Epithelial cell of prostate (primary cell): ENCODE measurements at regions not wholly inside any gene's neighbourhood (a gene's known extent, or its start where the extent isn't known, plus 50 kb on each side); places are given as distances from the start of the nearest gene placed in this dataset.

Experiments used
- DNase-seq: peaks from one replicate; pipeline ENCODE4 v3.0.0-alpha.2; 2011; ENCODE audit warnings: low read depth, low spot score
- H3K27ac ChIP-seq: fragments of 450-650 bp; 2 replicates; pipeline ENCODE4 v1.5.1; 2017; ENCODE audit warnings: mild to moderate bottlenecking

- no peak for DNase-seq
- H3K27ac ChIP-seq = peak overlapping the region; percentile 66
Observed at GRCh38 chr3:126267169-126267975, 87.0 kb upstream of the ALDH1L1 start.

GRCh38 chr3:126266850-126267168 is 86.4 kb upstream of the ALDH1L1 start:
- no peak for DNase-seq
- peak overlapping the region; percentile 66 for H3K27ac ChIP-seq

GRCh38 chr3:126266291-126266840 is 86.0 kb upstream of the ALDH1L1 start:
- no peak overlapping the region for H3K27ac ChIP-seq
- DNase-seq = no peak

- H3K27ac ChIP-seq = peak overlapping the region; percentile 8
- no peak for DNase-seq
Observed at GRCh38 chr3:126264952-126265351, 84.6 kb upstream of the ALDH1L1 start.

GRCh38 chr3:126264381-126264780 is 84.0 kb upstream of the ALDH1L1 start:
- no peak for DNase-seq
- no peak overlapping the region for H3K27ac ChIP-seq

- DNase-seq = no peak
- H3K27ac ChIP-seq = no peak overlapping the region
Observed at GRCh38 chr3:126263971-126264370, 83.6 kb upstream of the ALDH1L1 start.

- no peak overlapping the region for H3K27ac ChIP-seq
- no peak for DNase-seq
Observed at GRCh38 chr3:126263539-126263938, 83.2 kb upstream of the ALDH1L1 start.

GRCh38 chr3:126262227-126262626 is 81.8 kb upstream of the ALDH1L1 start:
- DNase-seq = no peak

GRCh38 chr3:126261037-126261436 is 80.7 kb upstream of the ALDH1L1 start:
- H3K27ac ChIP-seq = no peak overlapping the region
- DNase-seq = no peak

More at GRCh38 chr3:126262227-126262626, 81.8 kb upstream of the ALDH1L1 start:
- no peak overlapping the region for H3K27ac ChIP-seq

- DNase-seq = no peak
- H3K27ac ChIP-seq = no peak overlapping the region
Observed at GRCh38 chr3:126259411-126260391, 79.3 kb upstream of the ALDH1L1 start.

- no peak for DNase-seq
- H3K27ac ChIP-seq = no peak overlapping the region
Observed at GRCh38 chr3:126258670-126259069, 78.3 kb upstream of the ALDH1L1 start.

GRCh38 chr3:126257984-126258383 is 77.6 kb upstream of the ALDH1L1 start:
- DNase-seq = no peak

GRCh38 chr3:126257174-126257573 is 76.8 kb upstream of the ALDH1L1 start:
- H3K27ac ChIP-seq = no peak overlapping the region
- no peak for DNase-seq

More at GRCh38 chr3:126257984-126258383, 77.6 kb upstream of the ALDH1L1 start:
- H3K27ac ChIP-seq = no peak overlapping the region

- no peak for DNase-seq
- no peak overlapping the region for H3K27ac ChIP-seq
Observed at GRCh38 chr3:126256251-126256650, 75.9 kb upstream of the ALDH1L1 start.

GRCh38 chr3:126253072-126253471 is 72.7 kb upstream of the ALDH1L1 start:
- no peak overlapping the region for H3K27ac ChIP-seq
- no peak for DNase-seq

- H3K27ac ChIP-seq = no peak overlapping the region
- no peak for DNase-seq
Observed at GRCh38 chr3:126252373-126252772, 72.0 kb upstream of the ALDH1L1 start.

GRCh38 chr3:126245811-126246727 is 65.7 kb upstream of the ALDH1L1 start:
- no peak for DNase-seq
- H3K27ac ChIP-seq = no peak overlapping the region
